GM23248 (cell line): ENCODE measurements at regions not wholly inside any gene's neighbourhood (a gene's known extent, or its start where the extent isn't known, plus 50 kb on each side); places are given as distances from the start of the nearest gene placed in this dataset.

ENCODE experiments used
- EZH2 ChIP-seq: fragments of 200-600 bp; sonication (generic); IDR thresholded peaks from 2 replicates; pipeline ENCODE4 v1.6.1; 2018; ENCODE audit warnings: antibody characterized with exemption, mild to moderate bottlenecking; ENCODE audit not compliant: insufficient read depth, poor library complexity, severe bottlenecking
- EZH2phosphoT487 ChIP-seq: fragments of 200-600 bp; sonication (generic); IDR thresholded peaks from 2 replicates; pipeline ENCODE4 v1.6.1; 2018; ENCODE audit warnings: antibody characterized with exemption, moderate library complexity, mild to moderate bottlenecking, low read depth; ENCODE audit not compliant: insufficient read depth

DNA sequence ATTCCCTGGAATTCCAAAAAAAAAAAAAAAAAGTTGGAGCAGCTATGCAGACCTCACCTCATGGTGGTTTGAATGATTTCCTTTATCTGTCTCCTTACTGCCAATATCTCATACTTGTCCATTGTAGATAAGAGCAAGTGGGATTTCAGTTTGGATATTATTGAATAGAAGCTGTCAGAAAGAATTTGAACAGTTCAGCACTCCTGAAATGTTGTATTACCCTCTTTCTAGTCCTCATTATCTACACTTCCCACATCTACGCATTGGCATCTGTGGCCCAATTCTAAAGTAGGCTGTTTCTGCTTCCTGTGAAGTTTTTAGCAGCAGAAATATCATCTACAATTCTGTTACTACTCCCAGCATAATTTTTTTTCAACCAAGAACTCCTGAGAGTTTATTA, 68.2 kb upstream of the KHDRBS2 start:
- no peak for TF ChIP-seq EZH2phosphoT487
- no peak for TF ChIP-seq EZH2
